Neutrophil (primary cell): ENCODE measurements at regions not wholly inside any gene's neighbourhood (a gene's known extent, or its start where the extent isn't known, plus 50 kb on each side); places are given as distances from the start of the nearest gene placed in this dataset.

Experiments used
- H3K27ac ChIP-seq: fragments of 200-600 bp; sonication (generic); 2 replicates; pipeline ENCODE4 v1.5.1; 2016; ENCODE audit warnings: mild to moderate bottlenecking, moderate library complexity
- H3K27me3 ChIP-seq: fragments of 200-600 bp; sonication (generic); 2 replicates; pipeline ENCODE4 v1.6.0; 2016; ENCODE audit warnings: mild to moderate bottlenecking
- H3K36me3 ChIP-seq: fragments of 200-600 bp; sonication (generic); 2 replicates; pipeline ENCODE4 v1.5.1; 2017
- H3K4me1 ChIP-seq, 2 experiments: fragments of 200-600 bp in 1 of 2; sonication (generic) in 1 of 2; 1 replicate in 1 of 2; 2 replicates in 1 of 2; pipeline versions ENCODE4 v1.5.1 to v1.6.1; 2013 to 2016; ENCODE audit warnings: low read depth in 1 of 2, low read length in 1 of 2, mild to moderate bottlenecking in 1 of 2, moderate library complexity in 1 of 2; ENCODE audit not compliant: control insufficient read depth in 1 of 2, insufficient read depth in 1 of 2
- H3K4me3 ChIP-seq, 2 experiments: fragments of 200-600 bp in 1 of 2; sonication (generic) in 1 of 2; 1 replicate in 1 of 2; 2 replicates in 1 of 2; pipeline ENCODE4 v1.5.1; 2013 to 2016; ENCODE audit warnings: low read depth in 1 of 2, low read length in 1 of 2, mild to moderate bottlenecking in 1 of 2, moderate library complexity in 1 of 2
- H3K9me3 ChIP-seq: fragments of 200-600 bp; sonication (generic); 2 replicates; pipeline ENCODE4 v1.5.1; 2016
- CTCF ChIP-seq: fragments of 200-600 bp; sonication (generic); IDR thresholded peaks from 2 replicates; pipeline ENCODE4 v1.5.1; 2016; ENCODE audit warnings: antibody characterized with exemption

- no peaks in the 10 kb centered on the region for H3K4me1 ChIP-seq
- no peaks in the 10 kb centered on the region for H3K9me3 ChIP-seq
- H3K4me3 ChIP-seq = no peak overlapping the region
- TF ChIP-seq CTCF = no peak
- H3K36me3 ChIP-seq = no peaks in the 10 kb centered on the region
- H3K27ac ChIP-seq = no peak overlapping the region
- peaks cover 100% of the 10 kb centered on the region for H3K27me3 ChIP-seq
Observed at GRCh38 chr2:118209727-118210126, 121.5 kb downstream of the INSIG2 start.

- Histone ChIP-seq H3K4me1 (no peaks in the 10 kb centered on the region), H3K4me3 (no peak overlapping the region), H3K36me3 (no peaks in the 10 kb centered on the region), H3K27me3 (peaks cover 100% of the 10 kb centered on the region), H3K27ac (no peak overlapping the region), H3K9me3 (no peaks in the 10 kb centered on the region)
- TF ChIP-seq CTCF = no peak
Observed at GRCh38 chr2:118207889-118208288, 119.6 kb downstream of the INSIG2 start.

GRCh38 chr2:118202707-118203303, 114.5 kb downstream of the INSIG2 start:
- Histone ChIP-seq H3K27me3 (peaks cover 74% of the 10 kb centered on the region), H3K4me3 (no peak overlapping the region), H3K4me1 (no peaks in the 10 kb centered on the region), H3K36me3 (no peaks in the 10 kb centered on the region), H3K9me3 (no peaks in the 10 kb centered on the region), H3K27ac (no peak overlapping the region)
- TF ChIP-seq CTCF = peak; percentile 37

- Histone ChIP-seq H3K9me3 (no peaks in the 10 kb centered on the region), H3K27me3 (peaks cover 29% of the 10 kb centered on the region), H3K4me3 (no peak overlapping the region), H3K36me3 (no peaks in the 10 kb centered on the region), H3K4me1 (no peaks in the 10 kb centered on the region), H3K27ac (no peak overlapping the region)
- no peak for TF ChIP-seq CTCF
Observed at GRCh38 chr2:118198268-118198667, 110.0 kb downstream of the INSIG2 start.

GRCh38 chr2:118197011-118197675, 108.9 kb downstream of the INSIG2 start:
- Histone ChIP-seq H3K9me3 (no peaks in the 10 kb centered on the region), H3K36me3 (no peaks in the 10 kb centered on the region), H3K4me1 (no peaks in the 10 kb centered on the region), H3K27ac (no peak overlapping the region), H3K27me3 (peaks cover 25% of the 10 kb centered on the region), H3K4me3 (no peak overlapping the region)
- TF ChIP-seq CTCF = no peak
